ENCODE measurements at regions not wholly inside any gene's neighbourhood (a gene's known extent, or its start where the extent isn't known, plus 50 kb on each side); places are given as distances from the start of the nearest gene placed in this dataset.
"Not testable (repeated sequence)": the region's sequence is repeated elsewhere in the genome, so short reads cannot be mapped to it uniquely, and the experiment has no call there.

- no peak for DNase-seq (ENCODE audit: low read depth)
These were observed 157.1 kb upstream of the DLX2 start for GRCh38 chr2:172259827-172260226.

GRCh38 chr2:172260336-172260735 is 157.6 kb upstream of the DLX2 start:
- no peak for DNase-seq (ENCODE audit: low read depth)

- DNase-seq (ENCODE audit: low read depth): no peak
These were observed 158.6 kb upstream of the DLX2 start for GRCh38 chr2:172261292-172261691.

GRCh38 chr2:172262486-172262885 is 159.8 kb upstream of the DLX2 start:
- no peak for DNase-seq (ENCODE audit: low read depth)

GRCh38 chr2:172264820-172265219 is 162.1 kb upstream of the DLX2 start:
- not testable (repeated sequence) for DNase-seq (ENCODE audit: low read depth)

- DNase-seq (ENCODE audit: low read depth): not testable (repeated sequence)
These were observed 157.7 kb upstream of the ITGA6 start for GRCh38 chr2:172269507-172270244.

- no peak for DNase-seq (ENCODE audit: low read depth)
These were observed 156.9 kb upstream of the ITGA6 start for GRCh38 chr2:172270278-172271079.

GRCh38 chr2:172273910-172274571 is 153.3 kb upstream of the ITGA6 start:
- no peak for DNase-seq (ENCODE audit: low read depth)

GRCh38 chr2:172275239-172275638 is 152.1 kb upstream of the ITGA6 start:
- no peak for DNase-seq (ENCODE audit: low read depth)

GRCh38 chr2:172276961-172277360 is 150.4 kb upstream of the ITGA6 start:
- DNase-seq (ENCODE audit: low read depth): no peak

GRCh38 chr2:172278667-172279066 is 148.7 kb upstream of the ITGA6 start:
- no peak for DNase-seq (ENCODE audit: low read depth)

- no peak for DNase-seq (ENCODE audit: low read depth)
These were observed 148.2 kb upstream of the ITGA6 start for GRCh38 chr2:172279214-172279613.

- no peak for DNase-seq (ENCODE audit: low read depth)
These were observed 147.6 kb upstream of the ITGA6 start for GRCh38 chr2:172279813-172280212.

- DNase-seq (ENCODE audit: low read depth): no peak
These were observed 146.6 kb upstream of the ITGA6 start for GRCh38 chr2:172280571-172281361.

- no peak for DNase-seq (ENCODE audit: low read depth)
These were observed 145.5 kb upstream of the ITGA6 start for GRCh38 chr2:172281648-172282570.

GRCh38 chr2:172282944-172283343 is 144.4 kb upstream of the ITGA6 start:
- no peak for DNase-seq (ENCODE audit: low read depth)

GRCh38 chr2:172283476-172283875 is 143.9 kb upstream of the ITGA6 start:
- DNase-seq (ENCODE audit: low read depth): no peak

- no peak for DNase-seq (ENCODE audit: low read depth)
These were observed 143.2 kb upstream of the ITGA6 start for GRCh38 chr2:172284209-172284608.

GRCh38 chr2:172285010-172285621 is 142.3 kb upstream of the ITGA6 start:
- DNase-seq (ENCODE audit: low read depth): no peak

- no peak for DNase-seq (ENCODE audit: low read depth)
These were observed 141.6 kb upstream of the ITGA6 start for GRCh38 chr2:172285760-172286159.

- DNase-seq (ENCODE audit: low read depth): no peak
These were observed 140.2 kb upstream of the ITGA6 start for GRCh38 chr2:172287190-172287589.
